Neural cell (in vitro differentiated cells): ENCODE measurements at regions not wholly inside any gene's neighbourhood (a gene's known extent, or its start where the extent isn't known, plus 50 kb on each side); places are given as distances from the start of the nearest gene placed in this dataset.

Source experiments
- H2AFZ ChIP-seq: fragments of 200-600, 300-800 bp; sonication (generic), shearing (Covaris generic); 2 replicates; pipeline ENCODE4 v1.6.0; 2014; ENCODE audit warnings: low read depth, mild to moderate bottlenecking, antibody characterized with exemption, low read length, moderate library complexity
- H3F3A ChIP-seq: fragments of 200-600 bp; shearing (Covaris generic); 2 replicates; pipeline ENCODE4 v1.6.1; 2016; ENCODE audit warnings: mild to moderate bottlenecking, moderate library complexity, mixed read lengths, antibody characterized with exemption, low read length; ENCODE audit not compliant: insufficient read depth, poor library complexity, severe bottlenecking
- H3K27ac ChIP-seq: fragments of 200-600, 300-800 bp; sonication (generic), shearing (Covaris generic); 2 replicates; pipeline ENCODE4 v1.5.1; 2014; ENCODE audit warnings: mild to moderate bottlenecking, low read length, moderate library complexity
- H3K27me3 ChIP-seq: fragments of 300-800, 200-600 bp; sonication (generic), shearing (Covaris generic); 2 replicates; pipeline ENCODE4 v1.6.0; 2014; ENCODE audit warnings: mild to moderate bottlenecking, low read depth, low read length, moderate library complexity; ENCODE audit not compliant: insufficient read depth
- H3K36me3 ChIP-seq: fragments of 300-800, 200-600 bp; sonication (generic), shearing (Covaris generic); 2 replicates; pipeline ENCODE4 v1.5.1; 2014; ENCODE audit warnings: mild to moderate bottlenecking, antibody characterized with exemption, low read length, moderate library complexity; ENCODE audit not compliant: insufficient read depth
- H3K4me2 ChIP-seq: fragments of 300-800, 200-600 bp; sonication (generic), shearing (Covaris generic); 2 replicates; pipeline ENCODE4 v1.6.0; 2014; ENCODE audit warnings: mild to moderate bottlenecking, low read length
- H3K4me3 ChIP-seq: fragments of 300-800, 200-600 bp; sonication (generic), shearing (Covaris generic); 2 replicates; pipeline ENCODE4 v1.5.1; 2014; ENCODE audit warnings: mild to moderate bottlenecking, low read length, moderate library complexity
- H3K79me2 ChIP-seq: fragments of 200-600 bp; shearing (Covaris generic); replicated peaks from 2 replicates; pipeline ENCODE4 v1.6.0; 2014; ENCODE audit warnings: mild to moderate bottlenecking, low read length, moderate library complexity; ENCODE audit not compliant: insufficient read depth
- H3K9ac ChIP-seq: fragments of 300-800, 200-600 bp; sonication (generic), shearing (Covaris generic); 2 replicates; pipeline ENCODE4 v1.6.1; 2016; ENCODE audit warnings: mild to moderate bottlenecking, low read length, mixed read lengths
- H3K9me2 ChIP-seq: fragments of 200-600 bp; shearing (Covaris generic); 2 replicates; pipeline ENCODE4 v1.6.1; 2016; ENCODE audit warnings: mild to moderate bottlenecking, low read length, mixed read lengths; ENCODE audit not compliant: insufficient read depth
- H3K9me3 ChIP-seq: fragments of 200-600, 300-800 bp; sonication (generic), shearing (Covaris generic); 2 replicates; pipeline ENCODE4 v1.6.1; 2016; ENCODE audit warnings: mild to moderate bottlenecking, mixed run types, low read length, moderate library complexity, mixed read lengths
- H4K20me1 ChIP-seq: fragments of 200-600 bp; shearing (Covaris generic); 2 replicates; pipeline ENCODE4 v1.6.1; 2016; ENCODE audit warnings: mild to moderate bottlenecking, mixed run types; ENCODE audit not compliant: insufficient read depth
- CTCF ChIP-seq: fragments of 450-650 bp; IDR thresholded peaks from 2 replicates; pipeline ENCODE4 v1.5.1; 2014; ENCODE audit warnings: antibody characterized with exemption, mild to moderate bottlenecking, moderate library complexity; ENCODE audit not compliant: poor library complexity, severe bottlenecking
- EP300 ChIP-seq: fragments of 450-650 bp; conservative IDR thresholded peaks from 2 replicates; pipeline ENCODE4 v1.6.1; 2014; ENCODE audit warnings: antibody characterized with exemption, mild to moderate bottlenecking, moderate library complexity; ENCODE audit not compliant: poor library complexity, severe bottlenecking
- EZH2 ChIP-seq: fragments of 200-600, 300-800 bp; shearing (Covaris generic), sonication (generic); IDR thresholded peaks from 2 replicates; pipeline ENCODE4 v1.6.1; 2014; ENCODE audit warnings: antibody characterized with exemption, low read length, borderline replicate concordance, mild to moderate bottlenecking; ENCODE audit not compliant: insufficient read depth, poor library complexity, severe bottlenecking
- MXI1 ChIP-seq: fragments of 450-650 bp; conservative IDR thresholded peaks from 2 replicates; pipeline ENCODE4 v1.6.1; 2014; ENCODE audit warnings: antibody characterized with exemption, mild to moderate bottlenecking; ENCODE audit not compliant: poor library complexity, severe bottlenecking
- POLR2AphosphoS5 ChIP-seq: IDR thresholded peaks from 2 replicates; pipeline ENCODE4 v1.6.1; 2012
- RAD21 ChIP-seq: fragments of 450-650 bp; conservative IDR thresholded peaks from 2 replicates; pipeline ENCODE4 v1.6.1; 2014; ENCODE audit warnings: antibody characterized with exemption, mild to moderate bottlenecking, moderate library complexity
- REST ChIP-seq: IDR thresholded peaks from 2 replicates; pipeline ENCODE4 v1.6.1; 2012; ENCODE audit warnings: borderline replicate concordance
- SMC3 ChIP-seq: fragments of 450-650 bp; conservative IDR thresholded peaks from 2 replicates; pipeline ENCODE4 v1.6.1; 2014; ENCODE audit warnings: antibody characterized with exemption, mild to moderate bottlenecking, moderate library complexity; ENCODE audit not compliant: poor library complexity
- TAF1 ChIP-seq: IDR thresholded peaks from 2 replicates; pipeline ENCODE4 v1.6.1; 2012; ENCODE audit warnings: low read depth

GRCh38 chr4:106676173-106676921 is 307.8 kb upstream of the GIMD1 start:
- Histone ChIP-seq H3K36me3 (no peaks in the 10 kb centered on the region), H3K27ac (no peak overlapping the region), H3K4me3 (no peak overlapping the region), H3K9ac (no peak overlapping the region), H3K4me2 (no peak overlapping the region), H3K9me3 (no peaks in the 10 kb centered on the region), H2AFZ (no peak overlapping the region), H3K79me2 (no peaks in the 10 kb centered on the region), H3K9me2 (no peaks in the 10 kb centered on the region), H4K20me1 (no peaks in the 10 kb centered on the region), H3F3A (no peaks in the 10 kb centered on the region), H3K27me3 (no peaks in the 10 kb centered on the region)
- no peak for TF ChIP-seq POLR2AphosphoS5
- no peak for TF ChIP-seq REST
- no peak for TF ChIP-seq RAD21
- no peak for TF ChIP-seq MXI1
- no peak for TF ChIP-seq CTCF
- TF ChIP-seq TAF1, result no peak
- no peak for TF ChIP-seq SMC3
- TF ChIP-seq EZH2, result no peak

GRCh38 chr4:106671716-106672115 is 303.1 kb upstream of the GIMD1 start:
- no peak overlapping the region for H3K4me3 ChIP-seq
- TF ChIP-seq CTCF (no peak), POLR2AphosphoS5 (no peak), EZH2 (no peak), RAD21 (no peak), TAF1 (no peak), REST (no peak), MXI1 (no peak), SMC3 (no peak), EP300 (no peak)
- no peak overlapping the region for H2AFZ ChIP-seq
- H3K27ac ChIP-seq, result no peak overlapping the region
- H3K9me3 ChIP-seq, result no peaks in the 10 kb centered on the region
- H3K9ac ChIP-seq, result no peak overlapping the region
- H3K4me2 ChIP-seq, result no peak overlapping the region
- H3F3A ChIP-seq, result no peaks in the 10 kb centered on the region
- no peaks in the 10 kb centered on the region for H3K36me3 ChIP-seq
- no peaks in the 10 kb centered on the region for H3K79me2 ChIP-seq
- H3K9me2 ChIP-seq, result no peaks in the 10 kb centered on the region
- no peaks in the 10 kb centered on the region for H3K27me3 ChIP-seq
- no peaks in the 10 kb centered on the region for H4K20me1 ChIP-seq
